GM21360 (cell line): ENCODE measurements at regions not wholly inside any gene's neighbourhood (a gene's known extent, or its start where the extent isn't known, plus 50 kb on each side); places are given as distances from the start of the nearest gene placed in this dataset.
"Not testable (repeated sequence)": the region's sequence is repeated elsewhere in the genome, so short reads cannot be mapped to it uniquely, and the experiment has no call there.

Experiments used
- ATAC-seq: cut with Tn5 transposase; IDR thresholded peaks from one replicate; pipeline ENCODE4 v1.9.1; 2021; ENCODE audit warnings: mild to moderate bottlenecking, moderate library complexity; ENCODE audit not compliant: unreplicated experiment

GRCh38 chr4:140219567-140219966 is 65.6 kb upstream of the MAML3 start:
- no peak for ATAC-seq

- not testable (repeated sequence) for ATAC-seq
Observed at GRCh38 chr4:140219070-140219469, 65.1 kb upstream of the MAML3 start.

GRCh38 chr4:140213749-140214148 is 59.8 kb upstream of the MAML3 start:
- no peak for ATAC-seq

DNA sequence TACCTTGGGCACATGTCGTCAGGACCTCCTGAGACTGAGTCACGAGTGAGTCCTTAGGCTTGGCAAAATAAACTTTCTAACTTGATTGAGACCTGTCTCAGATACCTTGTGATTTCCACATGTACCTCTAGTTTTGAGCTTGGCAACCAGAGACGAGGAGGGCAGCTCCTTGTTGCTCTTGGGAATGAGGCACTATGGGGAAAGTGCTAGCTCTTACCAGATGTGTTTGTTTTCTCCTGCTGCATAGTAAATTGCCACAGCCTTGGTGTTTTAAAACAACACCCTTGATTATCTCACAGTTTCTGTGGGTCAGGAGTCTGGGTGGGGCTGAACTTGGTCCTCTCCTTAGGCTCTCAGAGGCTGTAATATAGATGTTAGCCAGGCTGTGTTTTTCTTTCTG is 59.1 kb upstream of the MAML3 start:
- no peak for ATAC-seq

- ATAC-seq, result no peak
Observed at GRCh38 chr4:140212646-140213045, 58.7 kb upstream of the MAML3 start.

- no peak for ATAC-seq
Observed at GRCh38 chr4:140212194-140212593, 58.2 kb upstream of the MAML3 start.

GRCh38 chr4:140211693-140212092 is 57.7 kb upstream of the MAML3 start:
- no peak for ATAC-seq

- no peak for ATAC-seq
Observed at GRCh38 chr4:140211161-140211560, 57.2 kb upstream of the MAML3 start.

- no peak for ATAC-seq
Observed at GRCh38 chr4:140208921-140209320, 54.9 kb upstream of the MAML3 start.
